NCI-H748 (cell line): ENCODE measurements at regions not wholly inside any gene's neighbourhood (a gene's known extent, or its start where the extent isn't known, plus 50 kb on each side); places are given as distances from the start of the nearest gene placed in this dataset.
"Not testable (repeated sequence)": the region's sequence is repeated elsewhere in the genome, so short reads cannot be mapped to it uniquely, and the experiment has no call there.

Source experiments
- DNase-seq: peaks from one replicate; lab custom pipeline; 2025; ENCODE audit not compliant: unreplicated experiment; lab: John Stamatoyannopoulos, UW

- DNase-seq, result peak; percentile 11
These were observed 129.7 kb upstream of the TNP1 start for GRCh38 chr2:216989340-216990129.

GRCh38 chr2:216987252-216987821 lies 127.5 kb upstream of the TNP1 start:
- DNase-seq, result peak; percentile 41

- DNase-seq, result peak; percentile 100
These were observed 125.8 kb upstream of the TNP1 start for GRCh38 chr2:216985658-216986141.

GRCh38 chr2:216984937-216985336 lies 125.1 kb upstream of the TNP1 start:
- DNase-seq, result no peak

GRCh38 chr2:216981951-216982350 lies 122.1 kb upstream of the TNP1 start:
- DNase-seq, result not testable (repeated sequence)

GRCh38 chr2:216980510-216980909 lies 120.6 kb upstream of the TNP1 start:
- not testable (repeated sequence) for DNase-seq

GRCh38 chr2:216974321-216975302 lies 114.7 kb upstream of the TNP1 start:
- no peak for DNase-seq

GRCh38 chr2:216971593-216971992 lies 111.7 kb upstream of the TNP1 start:
- DNase-seq, result no peak

- no peak for DNase-seq
These were observed 110.6 kb upstream of the TNP1 start for GRCh38 chr2:216970359-216970915.

- DNase-seq, result no peak
These were observed 108.0 kb upstream of the TNP1 start for GRCh38 chr2:216967889-216968288.

- no peak for DNase-seq
These were observed 100.9 kb upstream of the TNP1 start for GRCh38 chr2:216960671-216961268.

GRCh38 chr2:216959433-216959832 lies 99.6 kb upstream of the TNP1 start:
- DNase-seq, result no peak

- no peak for DNase-seq
These were observed 97.1 kb upstream of the TNP1 start for GRCh38 chr2:216956820-216957493.

- no peak for DNase-seq
These were observed 91.3 kb upstream of the TNP1 start for GRCh38 chr2:216951171-216951570.

GRCh38 chr2:216950547-216950946 lies 90.7 kb upstream of the TNP1 start:
- no peak for DNase-seq

GRCh38 chr2:216949700-216950413 lies 90.0 kb upstream of the TNP1 start:
- DNase-seq, result peak; percentile 20

- no peak for DNase-seq
These were observed 87.2 kb upstream of the TNP1 start for GRCh38 chr2:216947055-216947454.

GRCh38 chr2:216944733-216945132 lies 84.9 kb upstream of the TNP1 start:
- no peak for DNase-seq

- no peak for DNase-seq
These were observed 83.2 kb upstream of the TNP1 start for GRCh38 chr2:216943109-216943508.
